Karpas-422 (cell line): ENCODE measurements at regions not wholly inside any gene's neighbourhood (a gene's known extent, or its start where the extent isn't known, plus 50 kb on each side); places are given as distances from the start of the nearest gene placed in this dataset.

Experiments used
- DNase-seq: peaks from one replicate; pipeline ENCODE4 v3.0.0-alpha.2; 2015
- H2AFZ ChIP-seq: fragments of 200-600 bp; sonication (generic); 2 replicates; pipeline ENCODE4 v1.6.1; 2014; ENCODE audit warnings: antibody characterized with exemption, low read length, mixed read lengths
- H3K27ac ChIP-seq: fragments of 200-600 bp; sonication (generic); 2 replicates; pipeline ENCODE4 v1.5.1; 2014; ENCODE audit warnings: mild to moderate bottlenecking, low read length, moderate library complexity
- H3K27me3 ChIP-seq: fragments of 200-600 bp; sonication (generic); 2 replicates; pipeline ENCODE4 v1.6.1; 2014; ENCODE audit warnings: low read length, mixed read lengths
- H3K36me3 ChIP-seq: fragments of 200-600 bp; sonication (generic); 2 replicates; pipeline ENCODE4 v1.6.1; 2014; ENCODE audit warnings: low read length, mixed read lengths; ENCODE audit not compliant: insufficient read depth
- H3K4me1 ChIP-seq: fragments of 200-600 bp; sonication (generic); 2 replicates; pipeline ENCODE4 v1.6.1; 2014; ENCODE audit warnings: mild to moderate bottlenecking, low read length, mixed read lengths
- H3K4me2 ChIP-seq: fragments of 200-600 bp; sonication (generic); 2 replicates; pipeline ENCODE4 v1.6.1; 2014; ENCODE audit warnings: low read length, low read depth, mild to moderate bottlenecking; ENCODE audit not compliant: poor library complexity, severe bottlenecking
- H3K4me3 ChIP-seq: fragments of 200-600 bp; sonication (generic); 2 replicates; pipeline ENCODE4 v1.5.1; 2014; ENCODE audit warnings: mild to moderate bottlenecking, antibody characterized with exemption, low read length, mixed read lengths
- H3K79me2 ChIP-seq: fragments of 200-600 bp; sonication (generic); 2 replicates; pipeline ENCODE4 v1.6.1; 2014; ENCODE audit warnings: mild to moderate bottlenecking, low read length, mixed read lengths
- H3K9ac ChIP-seq: fragments of 200-600 bp; sonication (generic); 2 replicates; pipeline ENCODE4 v1.6.0; 2014; ENCODE audit warnings: low read length
- H3K9me2 ChIP-seq: fragments of 200-600 bp; sonication (generic), shearing (Covaris generic); replicated peaks from 2 replicates; pipeline ENCODE4 v1.6.0; 2014; ENCODE audit warnings: mild to moderate bottlenecking, low read length, moderate library complexity; ENCODE audit not compliant: insufficient read depth
- H3K9me3 ChIP-seq: fragments of 300-700, 200-600 bp; sonication (generic); 2 replicates; pipeline ENCODE4 v1.6.1; 2014; ENCODE audit warnings: low read length, mixed read lengths
- H4K20me1 ChIP-seq: fragments of 200-600 bp; sonication (generic); 2 replicates; pipeline ENCODE4 v1.6.1; 2014; ENCODE audit warnings: mild to moderate bottlenecking, antibody characterized with exemption, low read length, low read depth; ENCODE audit not compliant: insufficient read depth

DNA sequence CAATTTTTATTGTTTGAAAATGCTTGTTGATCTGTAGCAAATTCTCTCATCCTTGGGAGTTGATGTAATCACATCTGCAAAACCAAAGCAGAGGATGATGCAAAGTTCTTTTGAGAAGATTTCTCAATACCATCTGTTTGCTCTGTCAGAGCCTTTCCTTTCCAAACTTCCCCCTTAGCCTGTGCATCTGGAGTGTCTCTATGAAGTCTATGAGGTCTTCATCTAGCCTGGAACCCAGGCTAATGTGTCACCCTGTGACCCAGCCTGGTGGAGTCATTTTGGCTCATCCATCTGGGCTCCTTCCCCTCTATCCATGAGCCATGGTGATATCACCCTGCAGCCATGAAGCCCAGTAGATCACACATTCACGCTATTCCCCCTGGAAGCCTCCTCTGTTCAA is 123.2 kb upstream of the SLC7A14 start:
- no peaks in the 10 kb centered on the region for H3K9me2 ChIP-seq
- H3K79me2 ChIP-seq: no peaks in the 10 kb centered on the region
- DNase-seq: no peak
- H3K9ac ChIP-seq: no peak overlapping the region
- H3K27ac ChIP-seq: no peak overlapping the region
- H3K4me1 ChIP-seq: no peaks in the 10 kb centered on the region
- H4K20me1 ChIP-seq: no peaks in the 10 kb centered on the region
- no peaks in the 10 kb centered on the region for H3K9me3 ChIP-seq
- no peak overlapping the region for H3K4me2 ChIP-seq
- H3K4me3 ChIP-seq: no peak overlapping the region
- no peaks in the 10 kb centered on the region for H3K36me3 ChIP-seq
- H3K27me3 ChIP-seq: no peaks in the 10 kb centered on the region
- H2AFZ ChIP-seq: no peak overlapping the region

- Histone ChIP-seq H4K20me1 (no peaks in the 10 kb centered on the region), H2AFZ (no peak overlapping the region), H3K36me3 (no peaks in the 10 kb centered on the region)
Measured at GRCh38 chr3:170707899-170708298, 122.0 kb upstream of the SLC7A14 start.

GRCh38 chr3:170705131-170705530 is 119.3 kb upstream of the SLC7A14 start:
- DNase-seq: no peak
- no peaks in the 10 kb centered on the region for H3K79me2 ChIP-seq
- no peaks in the 10 kb centered on the region for H3K9me2 ChIP-seq
- H3K9ac ChIP-seq: no peak overlapping the region
- H3K36me3 ChIP-seq: no peaks in the 10 kb centered on the region
- H3K9me3 ChIP-seq: no peaks in the 10 kb centered on the region
- H3K4me3 ChIP-seq: no peak overlapping the region
- no peak overlapping the region for H2AFZ ChIP-seq
- H3K27me3 ChIP-seq: no peaks in the 10 kb centered on the region
- no peaks in the 10 kb centered on the region for H4K20me1 ChIP-seq
- no peak overlapping the region for H3K4me2 ChIP-seq
- no peaks in the 10 kb centered on the region for H3K4me1 ChIP-seq
- no peak overlapping the region for H3K27ac ChIP-seq

More at GRCh38 chr3:170707899-170708298, 122.0 kb upstream of the SLC7A14 start:
- H3K4me3 ChIP-seq: no peak overlapping the region
- H3K9me3 ChIP-seq: no peaks in the 10 kb centered on the region
- no peaks in the 10 kb centered on the region for H3K79me2 ChIP-seq
- no peaks in the 10 kb centered on the region for H3K27me3 ChIP-seq
- no peak overlapping the region for H3K4me2 ChIP-seq
- no peak for DNase-seq
- H3K9ac ChIP-seq: no peak overlapping the region
- H3K9me2 ChIP-seq: no peaks in the 10 kb centered on the region
- H3K27ac ChIP-seq: no peak overlapping the region
- no peaks in the 10 kb centered on the region for H3K4me1 ChIP-seq

- Histone ChIP-seq H3K79me2 (no peaks in the 10 kb centered on the region), H3K27me3 (no peaks in the 10 kb centered on the region), H3K27ac (no peak overlapping the region), H2AFZ (no peak overlapping the region), H3K4me3 (no peak overlapping the region), H4K20me1 (no peaks in the 10 kb centered on the region), H3K9me3 (no peaks in the 10 kb centered on the region), H3K4me2 (no peak overlapping the region), H3K9ac (no peak overlapping the region), H3K36me3 (no peaks in the 10 kb centered on the region), H3K9me2 (no peaks in the 10 kb centered on the region), H3K4me1 (no peaks in the 10 kb centered on the region)
- no peak for DNase-seq
Measured at GRCh38 chr3:170703121-170703588, 117.3 kb upstream of the SLC7A14 start.

DNA sequence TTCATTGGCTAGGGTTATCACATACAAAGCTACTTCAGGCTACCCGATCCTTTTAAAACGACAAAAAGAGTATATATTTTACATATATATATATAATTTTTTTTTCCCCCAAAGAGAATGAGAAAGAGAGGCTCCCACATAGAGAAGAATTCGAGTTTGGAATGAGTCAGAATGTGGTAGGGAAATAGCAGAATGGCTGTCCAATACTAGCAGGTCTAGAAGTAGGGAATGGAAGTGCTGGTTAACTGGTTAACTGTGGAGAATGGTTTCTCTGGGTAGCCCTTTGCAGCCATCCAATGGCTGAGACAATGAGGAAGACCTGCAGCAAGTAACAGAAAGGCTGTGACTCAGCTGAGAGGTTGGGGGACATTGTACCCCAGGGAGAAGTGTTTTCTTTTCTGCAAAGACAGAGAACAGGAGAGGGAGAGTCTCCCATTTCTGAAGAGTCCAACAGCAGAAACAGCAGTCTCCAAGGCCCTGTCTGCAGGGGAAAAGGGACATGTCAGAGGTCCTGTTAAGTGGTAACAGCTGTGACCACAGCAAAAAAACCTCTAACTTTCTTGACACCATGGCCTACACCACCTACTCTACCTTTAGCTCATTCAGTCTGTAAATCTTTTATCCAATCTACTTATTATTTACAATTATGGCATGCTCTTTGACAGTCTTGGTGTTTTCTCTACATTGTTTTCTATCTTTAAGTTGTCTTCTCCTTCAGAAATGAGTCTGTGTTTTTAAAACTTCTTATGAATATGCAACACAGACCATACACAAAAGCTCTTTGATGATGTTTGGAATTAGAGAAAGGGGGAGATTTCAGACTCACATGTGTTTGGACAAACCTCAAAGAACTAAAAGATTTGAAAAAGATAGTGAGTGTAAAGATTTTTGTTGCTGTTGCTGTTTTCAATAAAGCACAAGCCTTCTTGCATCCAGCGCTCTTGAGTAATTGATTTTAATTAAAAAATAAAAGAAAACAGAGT is 116.1 kb upstream of the SLC7A14 start:
- DNase-seq: no peak
- Histone ChIP-seq H3K4me3 (no peak overlapping the region), H3K79me2 (no peaks in the 10 kb centered on the region), H3K27ac (no peak overlapping the region), H3K4me2 (no peak overlapping the region), H3K27me3 (no peaks in the 10 kb centered on the region), H3K4me1 (no peaks in the 10 kb centered on the region), H3K36me3 (no peaks in the 10 kb centered on the region), H2AFZ (no peak overlapping the region), H4K20me1 (no peaks in the 10 kb centered on the region), H3K9me3 (no peaks in the 10 kb centered on the region), H3K9ac (no peak overlapping the region), H3K9me2 (no peaks in the 10 kb centered on the region)

GRCh38 chr3:170700054-170700404 is 114.2 kb upstream of the SLC7A14 start:
- H3K9me2 ChIP-seq: no peaks in the 10 kb centered on the region
- H3K4me2 ChIP-seq: no peak overlapping the region
- no peaks in the 10 kb centered on the region for H3K27me3 ChIP-seq
- no peaks in the 10 kb centered on the region for H3K79me2 ChIP-seq
- no peak overlapping the region for H3K27ac ChIP-seq
- no peaks in the 10 kb centered on the region for H3K9me3 ChIP-seq
- no peaks in the 10 kb centered on the region for H3K36me3 ChIP-seq
- H2AFZ ChIP-seq: no peak overlapping the region
- no peak overlapping the region for H3K4me3 ChIP-seq
- H3K4me1 ChIP-seq: no peaks in the 10 kb centered on the region
- no peak for DNase-seq
- H3K9ac ChIP-seq: no peak overlapping the region
- no peaks in the 10 kb centered on the region for H4K20me1 ChIP-seq

DNA sequence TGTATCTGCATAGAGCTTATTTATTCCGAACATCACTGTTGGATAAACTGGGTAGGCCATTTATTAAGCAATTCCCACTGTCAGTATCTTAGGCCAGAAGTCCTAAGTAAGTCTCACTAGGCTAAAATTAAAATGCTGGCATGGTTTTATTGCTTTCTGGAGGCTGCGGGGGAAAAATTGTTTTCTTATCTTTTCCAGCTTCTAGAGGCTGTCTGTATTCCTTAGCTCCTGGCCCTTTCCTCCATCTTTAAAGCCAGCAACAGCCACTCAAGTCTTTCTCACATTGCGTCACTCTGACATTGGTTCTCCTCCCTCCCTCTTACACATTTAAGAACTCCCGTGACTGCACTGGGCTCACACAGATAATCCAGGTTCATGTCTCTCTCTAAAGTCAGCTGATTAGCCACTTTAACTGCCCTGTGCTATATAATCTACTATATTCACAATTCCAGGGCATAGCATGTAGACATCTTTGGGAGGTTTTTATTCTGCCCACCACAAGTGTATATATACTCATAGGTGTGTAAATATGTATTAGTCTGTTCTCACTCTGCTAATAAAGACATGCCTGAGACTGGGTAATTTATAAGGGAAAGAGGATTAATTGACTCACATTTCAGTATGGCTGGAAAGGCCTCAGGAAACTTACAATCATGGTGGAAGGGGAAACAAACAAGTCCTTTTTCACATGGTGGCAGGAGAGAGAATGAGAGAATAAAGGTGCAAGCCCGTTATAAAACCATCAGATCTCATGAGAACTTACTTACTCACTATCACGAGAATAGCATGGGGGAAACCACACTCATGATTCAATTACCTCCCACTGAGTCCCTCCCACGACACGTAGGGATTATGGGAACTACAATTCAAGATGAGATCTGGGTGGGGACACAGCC is 113.5 kb upstream of the SLC7A14 start:
- Histone ChIP-seq H3K4me2 (no peak overlapping the region), H3K27me3 (no peaks in the 10 kb centered on the region), H3K9ac (no peak overlapping the region), H3K9me3 (no peaks in the 10 kb centered on the region), H2AFZ (no peak overlapping the region), H3K9me2 (no peaks in the 10 kb centered on the region), H4K20me1 (no peaks in the 10 kb centered on the region), H3K79me2 (no peaks in the 10 kb centered on the region), H3K36me3 (no peaks in the 10 kb centered on the region), H3K4me3 (no peak overlapping the region), H3K27ac (no peak overlapping the region), H3K4me1 (no peaks in the 10 kb centered on the region)
- DNase-seq: no peak

DNA sequence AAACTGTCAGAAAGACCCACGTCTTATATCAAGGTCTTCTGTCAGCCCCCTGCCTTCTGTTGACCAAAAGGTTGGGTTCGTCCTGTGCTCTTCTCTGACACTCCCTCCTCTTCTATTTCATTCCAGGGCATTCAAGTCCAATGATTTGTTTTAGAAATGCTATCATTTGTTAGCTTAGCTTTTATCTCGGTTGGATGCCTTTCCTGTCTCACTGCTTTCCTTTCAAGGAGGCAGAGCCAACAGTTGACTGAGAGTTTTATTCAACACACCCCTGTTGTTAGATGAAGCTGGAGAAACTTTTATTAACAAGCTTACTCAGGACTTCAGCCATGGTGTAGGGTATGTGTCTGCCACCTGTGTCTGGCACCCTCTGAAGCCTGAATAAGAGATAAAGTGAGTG is 112.0 kb upstream of the SLC7A14 start:
- Histone ChIP-seq H3K79me2 (no peaks in the 10 kb centered on the region), H3K4me3 (no peak overlapping the region), H3K27me3 (no peaks in the 10 kb centered on the region), H3K4me2 (no peak overlapping the region), H3K27ac (no peak overlapping the region), H3K4me1 (no peaks in the 10 kb centered on the region), H3K9me3 (no peaks in the 10 kb centered on the region), H4K20me1 (no peaks in the 10 kb centered on the region), H2AFZ (no peak overlapping the region), H3K9ac (no peak overlapping the region), H3K9me2 (no peaks in the 10 kb centered on the region), H3K36me3 (no peaks in the 10 kb centered on the region)
- no peak for DNase-seq
